Kidney tubule cell (primary cell): ENCODE measurements at regions not wholly inside any gene's neighbourhood (a gene's known extent, or its start where the extent isn't known, plus 50 kb on each side); places are given as distances from the start of the nearest gene placed in this dataset.

Experiments
- DNase-seq: peaks from one replicate; pipeline ENCODE4 v3.0.0-alpha.2; 2018; ENCODE audit warnings: low spot score

DNA sequence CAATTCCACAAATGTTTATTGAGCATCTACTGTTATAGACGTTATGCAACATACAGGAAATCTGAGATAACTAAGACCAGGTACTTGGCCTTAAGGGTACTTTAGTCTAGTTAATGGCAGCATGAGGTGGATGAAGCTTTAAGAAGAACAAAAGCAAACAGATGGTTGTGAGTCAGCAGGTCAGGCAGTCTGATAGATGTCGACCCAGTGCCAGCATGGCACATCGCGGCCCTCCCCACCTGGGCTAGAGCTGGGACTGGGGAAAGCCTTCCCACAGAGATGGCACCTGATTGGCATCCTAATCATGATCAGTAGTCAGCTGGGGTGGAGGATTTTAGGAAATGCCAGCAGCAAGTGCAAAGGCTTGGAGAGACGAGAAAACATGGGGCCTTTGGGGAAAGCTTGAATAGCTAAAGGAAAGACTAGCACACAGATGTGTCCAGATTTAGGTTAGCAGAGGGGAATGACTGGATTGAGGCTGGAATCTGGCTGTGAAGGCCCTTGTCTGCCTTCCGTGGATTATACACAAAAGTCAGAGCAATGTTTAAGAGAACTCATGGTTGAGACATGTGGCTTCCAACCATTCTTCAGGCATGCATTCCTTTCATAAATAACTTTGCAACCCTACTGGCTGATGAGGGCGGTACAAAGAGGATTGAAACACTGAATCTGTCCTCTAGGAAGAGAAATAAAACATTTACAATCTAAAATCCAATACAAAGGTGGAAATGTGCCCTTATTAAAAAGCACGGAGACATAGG, 395.4 kb upstream of the WWC1 start:
- no peak for DNase-seq

DNA sequence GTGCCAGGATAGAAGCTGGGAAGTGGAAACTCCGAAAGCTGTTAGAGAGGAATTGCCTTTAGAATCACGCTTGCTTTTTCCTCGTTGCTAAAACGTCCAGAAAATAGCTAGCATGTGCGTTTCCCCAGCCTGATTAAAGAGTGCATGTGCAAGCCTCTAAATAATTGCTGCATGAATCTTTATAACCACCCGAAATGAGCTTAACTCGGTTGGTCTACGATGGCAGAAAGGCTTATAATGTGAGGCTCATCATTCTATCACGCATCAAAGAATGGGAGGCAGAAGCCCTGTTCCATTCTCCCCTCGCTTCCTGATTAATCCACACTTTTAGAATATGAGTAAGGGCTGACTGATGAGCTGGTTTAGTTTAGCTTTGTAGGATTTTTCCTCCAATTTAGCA, 394.6 kb upstream of the WWC1 start:
- DNase-seq: no peak

DNA sequence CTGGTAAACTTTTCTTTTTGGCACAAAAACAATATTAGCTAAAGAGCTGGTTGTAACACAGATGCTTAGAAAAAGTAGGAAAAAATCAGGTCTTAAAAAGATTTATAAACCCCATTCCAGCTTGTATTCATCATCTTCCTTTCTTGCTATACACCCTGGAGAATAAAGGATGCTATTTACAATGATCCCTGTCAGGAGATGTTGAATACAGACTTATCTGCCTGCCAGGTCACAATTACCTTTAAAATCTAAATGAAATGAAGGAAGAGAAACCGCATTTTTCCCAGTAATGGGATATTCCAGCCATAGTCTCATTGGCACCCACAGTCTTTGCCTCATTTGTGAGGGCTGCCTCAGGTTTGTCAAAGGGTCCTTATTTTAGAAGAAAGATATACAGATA, 394.1 kb upstream of the WWC1 start:
- no peak for DNase-seq

DNA sequence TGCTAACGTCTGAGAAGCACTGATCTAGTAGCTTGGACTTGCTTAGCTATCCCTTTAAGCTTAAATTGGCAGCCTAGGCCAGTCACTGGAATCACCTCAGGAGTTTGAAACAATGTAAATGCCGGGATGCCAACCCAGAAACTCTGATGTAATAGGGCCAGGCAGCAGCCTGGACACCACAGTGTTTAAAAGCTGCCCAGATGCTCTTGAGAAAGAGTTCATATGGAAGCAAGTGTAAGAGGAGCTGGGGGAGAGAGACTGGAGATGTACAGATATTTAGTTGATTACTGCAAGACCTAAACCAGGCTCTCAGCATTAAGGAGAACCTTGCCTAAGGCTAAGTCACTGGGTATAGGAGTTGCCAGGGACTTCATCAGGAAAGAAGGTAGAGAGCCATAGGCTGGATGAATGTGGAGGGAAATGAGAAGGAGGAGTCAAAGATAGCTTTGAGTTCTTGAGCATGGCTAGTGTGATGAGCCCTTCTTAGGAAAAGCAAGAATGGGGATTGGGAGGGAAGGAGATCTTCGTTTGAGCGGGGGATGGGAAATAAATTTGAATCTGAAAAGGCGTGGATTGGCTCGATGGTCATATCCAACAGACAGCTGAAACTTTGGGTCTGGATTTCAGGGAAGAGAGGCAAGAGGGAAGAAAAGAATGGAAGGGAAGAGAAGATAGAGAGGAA, 392.9 kb upstream of the WWC1 start:
- no peak for DNase-seq

DNA sequence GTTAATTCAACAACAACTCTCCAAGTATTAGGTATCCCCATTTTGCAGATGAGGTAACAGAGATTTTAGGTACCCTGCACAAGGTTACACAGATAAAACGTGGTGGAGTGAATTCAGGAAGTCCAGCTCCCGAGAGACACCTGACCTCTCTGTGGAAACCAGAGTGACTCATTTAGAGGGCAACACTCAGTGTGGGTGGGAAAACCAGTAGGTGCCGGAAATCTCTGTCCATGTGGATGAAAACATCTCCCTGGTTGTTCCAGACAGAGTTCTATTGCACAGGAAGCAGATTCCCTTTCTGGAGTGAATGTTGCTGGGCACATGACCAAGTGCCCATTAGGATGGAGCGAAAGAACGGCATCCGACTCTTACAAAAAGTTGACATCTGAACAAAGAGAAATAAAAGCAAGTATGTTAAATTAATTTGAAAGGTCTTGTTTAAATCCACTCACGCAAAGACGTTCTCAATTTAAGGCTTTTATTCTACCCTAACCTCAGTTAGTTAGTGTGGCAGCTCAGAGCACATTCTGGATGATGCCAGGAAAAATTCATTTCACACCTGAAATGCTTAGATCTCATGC, 391.9 kb upstream of the WWC1 start:
- peak; percentile 84 for DNase-seq

DNA sequence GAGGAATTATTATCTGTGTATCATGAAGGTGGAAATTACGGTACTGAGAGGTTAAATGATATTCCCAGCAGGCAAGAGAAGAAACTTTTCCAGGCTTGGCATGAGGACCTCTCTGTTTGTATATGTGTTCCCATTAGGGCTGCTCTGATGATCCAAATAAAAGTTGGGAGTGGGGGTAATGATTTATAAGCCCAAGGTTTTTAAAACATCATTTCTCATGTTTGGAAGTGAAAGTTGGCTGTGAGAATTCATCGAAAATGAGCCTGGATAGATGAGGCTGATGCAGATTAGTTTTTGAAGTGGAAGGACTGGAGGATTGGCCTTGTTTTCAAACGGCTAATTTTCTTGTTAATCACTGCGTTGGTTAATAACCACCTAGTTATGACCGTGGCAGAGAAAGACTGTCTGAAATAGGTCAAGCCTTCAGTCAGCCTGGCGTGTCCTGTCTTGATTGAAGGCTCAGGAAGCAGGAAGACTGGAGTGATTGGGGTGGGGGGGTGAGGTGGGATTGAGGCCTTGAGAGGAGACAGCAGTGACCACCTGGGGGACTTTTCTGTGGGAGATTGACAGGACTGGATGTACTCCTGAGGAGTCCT, 391.0 kb upstream of the WWC1 start:
- peak; percentile 52 for DNase-seq

DNA sequence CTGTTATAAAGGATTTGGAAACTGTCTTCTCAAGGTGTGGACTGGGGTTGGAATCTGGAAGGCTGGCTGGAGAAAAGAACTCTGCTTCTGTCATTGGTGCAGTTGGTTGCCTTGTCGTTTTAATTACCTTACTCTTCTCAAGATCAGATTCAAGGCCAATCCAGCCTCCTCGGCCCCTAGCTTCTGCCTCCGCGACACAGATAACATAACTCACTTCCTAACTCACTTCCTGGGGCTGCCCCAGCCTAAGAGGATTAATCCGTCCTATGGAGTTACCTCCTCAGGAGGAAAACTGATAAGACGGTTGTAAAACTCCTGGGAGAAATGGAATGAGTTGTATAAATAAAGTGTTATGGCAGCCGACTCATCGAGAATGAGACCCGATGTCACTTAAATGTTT, 389.1 kb upstream of the WWC1 start:
- no peak for DNase-seq

DNA sequence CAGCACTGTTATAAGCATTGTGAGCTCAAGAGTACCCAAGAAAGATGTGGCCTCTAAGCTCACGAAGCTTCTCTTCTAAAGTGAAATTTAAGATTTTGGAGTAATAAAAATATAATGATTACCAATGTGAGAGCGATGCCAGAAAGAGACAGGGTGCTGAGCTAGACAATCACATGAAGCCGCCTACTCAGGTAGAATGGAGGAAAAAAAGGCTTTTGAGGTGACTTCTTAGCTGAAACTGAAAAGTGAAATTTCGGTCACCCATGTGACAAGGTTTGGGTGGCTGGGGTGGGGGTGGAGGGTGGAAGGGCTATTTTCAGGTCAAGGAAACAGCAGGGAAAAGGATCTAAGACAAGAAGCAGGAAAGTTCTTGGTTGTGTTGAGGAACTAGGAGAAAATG, 388.2 kb upstream of the WWC1 start:
- no peak for DNase-seq

DNA sequence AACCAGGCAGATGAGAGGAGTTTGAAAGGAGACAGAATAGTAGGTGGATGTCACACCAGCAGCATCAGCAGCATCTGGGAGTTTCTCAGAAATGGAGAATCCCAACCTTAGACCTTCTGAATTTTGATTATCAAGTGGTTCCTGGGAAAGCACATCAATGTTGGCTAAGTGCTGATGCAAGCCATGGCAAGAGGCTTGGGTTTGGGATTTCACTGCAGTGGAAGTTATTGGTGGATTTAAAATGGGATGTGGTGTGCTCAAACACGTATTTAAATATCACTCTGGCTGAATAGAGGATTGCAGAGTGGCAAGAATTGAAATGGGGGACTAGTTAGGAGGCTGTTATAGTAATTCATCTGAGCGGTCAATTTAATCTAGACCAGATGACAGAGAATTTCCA, 387.8 kb upstream of the WWC1 start:
- no peak for DNase-seq

DNA sequence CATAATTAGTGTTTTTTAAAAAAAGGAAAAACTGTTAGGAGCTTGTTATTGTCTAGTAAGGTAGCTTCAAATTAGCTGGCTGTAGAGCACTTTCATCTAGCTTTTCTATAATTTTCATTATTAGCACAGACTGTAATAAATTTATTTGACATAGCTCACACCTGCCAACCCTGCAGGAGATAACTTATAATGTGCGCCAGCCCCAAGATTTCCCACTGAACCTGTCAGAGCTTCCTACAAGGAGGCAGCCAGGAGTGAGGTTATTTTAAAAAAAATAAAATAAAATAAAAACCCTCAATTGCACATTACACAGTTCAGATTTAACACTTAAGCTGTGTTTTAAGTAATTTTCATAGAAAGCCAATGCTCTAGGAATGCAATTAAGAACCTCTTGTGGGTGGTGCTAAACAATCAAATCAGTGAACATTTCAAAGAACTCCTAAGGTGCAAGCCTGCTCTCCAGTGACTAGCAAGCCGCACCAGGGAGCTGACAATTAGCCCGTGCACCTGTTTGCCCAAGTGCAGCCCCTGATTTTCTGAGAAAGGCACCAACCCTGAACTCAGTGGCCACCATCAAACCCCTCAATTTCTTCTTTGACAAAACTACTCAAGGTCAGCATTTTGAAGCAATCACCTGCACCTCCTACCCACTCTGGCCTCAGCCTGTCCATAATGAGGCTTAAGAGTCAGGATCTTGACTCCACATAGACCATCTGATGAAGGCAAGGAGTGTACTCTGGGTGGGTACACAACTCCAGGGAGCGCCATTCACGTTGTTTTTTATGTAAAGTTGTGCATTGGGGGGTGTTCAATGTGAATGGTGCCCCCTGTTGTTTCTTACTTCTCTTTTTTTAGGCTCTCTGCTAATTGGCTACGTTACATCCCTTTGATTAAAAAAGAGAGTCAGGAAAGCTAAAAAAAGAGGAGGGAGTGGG, 385.3 kb upstream of the WWC1 start:
- DNase-seq: no peak

DNA sequence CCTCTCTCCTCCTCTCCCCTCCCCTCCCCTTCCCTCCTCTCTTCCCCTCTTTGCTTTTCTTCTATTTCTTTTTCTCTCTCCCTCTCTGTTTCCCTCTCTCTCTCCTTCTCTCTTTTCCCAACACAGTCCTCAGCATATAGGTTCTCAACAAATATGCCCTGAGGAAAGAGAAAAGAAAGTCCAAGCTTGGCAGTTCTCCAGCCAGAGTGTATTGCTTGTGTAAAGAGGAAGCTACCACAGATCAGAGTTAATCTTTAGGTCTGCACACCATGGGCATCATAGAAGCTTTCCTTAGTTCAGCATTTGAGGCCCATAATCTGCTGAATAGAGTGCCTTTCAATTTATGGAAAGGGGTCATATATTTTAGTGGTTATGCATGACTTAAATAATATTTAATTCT, 382.8 kb upstream of the WWC1 start:
- peak; percentile 17 for DNase-seq

DNA sequence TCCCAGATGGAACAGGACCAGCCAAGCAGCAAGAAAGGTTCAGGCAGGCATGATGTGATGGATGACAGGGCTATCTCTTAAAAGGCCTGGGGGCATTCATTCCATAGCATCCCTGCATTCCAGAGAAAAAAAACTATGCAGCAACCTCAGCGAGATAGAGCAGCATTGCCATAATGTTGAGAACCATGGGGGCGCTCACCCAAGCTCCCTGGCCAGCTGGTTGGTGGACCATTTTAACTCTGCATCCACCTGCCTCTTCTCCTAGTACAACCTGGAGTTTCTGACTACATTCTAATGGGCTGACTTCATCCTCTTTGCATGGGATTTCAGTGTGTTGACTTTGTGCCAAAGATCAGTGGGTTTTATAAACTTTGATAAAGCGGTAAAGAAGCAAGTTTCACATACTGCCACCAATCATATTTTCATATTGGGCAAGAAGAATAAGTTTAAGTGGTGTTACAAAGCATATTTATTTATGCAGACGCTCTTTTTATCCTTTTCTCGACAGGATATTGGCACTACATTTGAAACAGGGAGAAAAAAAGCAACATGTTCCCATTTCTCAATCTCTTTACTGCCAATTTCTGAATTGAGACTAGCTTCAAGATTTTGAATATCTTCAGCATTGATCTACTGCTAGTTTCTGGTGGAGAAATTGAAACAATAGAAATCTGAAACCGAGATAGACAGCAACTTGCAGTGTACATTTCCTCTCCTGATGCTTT, 378.3 kb upstream of the WWC1 start:
- DNase-seq: peak; percentile 38

DNA sequence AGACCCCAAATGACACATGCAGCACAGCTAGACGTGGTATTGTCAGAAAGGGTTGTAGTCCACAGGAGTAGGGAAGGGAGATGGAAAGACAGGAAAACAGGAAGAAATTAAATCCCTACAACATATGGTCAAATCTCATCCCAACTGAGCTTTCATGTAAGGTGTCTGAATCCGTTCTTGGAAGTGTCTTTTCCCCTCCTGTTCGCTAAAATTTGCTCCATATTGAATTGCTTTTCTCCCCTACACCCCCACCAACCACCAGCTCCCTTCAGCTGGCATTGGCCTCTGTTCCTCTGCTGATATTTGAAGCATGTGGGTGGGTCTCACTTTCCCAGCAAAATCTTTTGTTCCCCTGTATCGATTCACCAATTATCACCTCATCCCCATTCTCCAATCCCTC, 376.2 kb upstream of the WWC1 start:
- DNase-seq: no peak

DNA sequence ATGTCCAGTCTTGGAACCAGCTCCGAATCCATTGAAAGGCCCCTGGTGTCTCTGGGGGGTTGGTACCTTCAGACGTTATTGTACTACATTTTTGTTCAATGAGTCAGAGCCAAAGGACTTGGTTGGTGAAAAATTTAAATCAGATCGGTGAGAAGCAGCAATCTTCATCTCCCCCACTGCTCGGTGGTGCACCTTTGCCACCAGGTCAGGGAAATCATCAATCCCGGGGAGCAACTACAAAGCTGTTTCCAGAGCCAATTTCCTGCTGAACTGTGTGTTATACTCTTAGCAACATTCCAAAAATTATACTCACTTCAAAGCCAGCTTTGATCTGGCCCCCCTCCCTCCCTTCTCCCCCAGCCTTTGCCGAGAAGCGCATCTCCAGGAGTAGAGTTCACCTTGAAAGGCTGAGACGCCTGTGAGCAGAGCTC, 375.2 kb upstream of the WWC1 start:
- peak; percentile 96 for DNase-seq

DNA sequence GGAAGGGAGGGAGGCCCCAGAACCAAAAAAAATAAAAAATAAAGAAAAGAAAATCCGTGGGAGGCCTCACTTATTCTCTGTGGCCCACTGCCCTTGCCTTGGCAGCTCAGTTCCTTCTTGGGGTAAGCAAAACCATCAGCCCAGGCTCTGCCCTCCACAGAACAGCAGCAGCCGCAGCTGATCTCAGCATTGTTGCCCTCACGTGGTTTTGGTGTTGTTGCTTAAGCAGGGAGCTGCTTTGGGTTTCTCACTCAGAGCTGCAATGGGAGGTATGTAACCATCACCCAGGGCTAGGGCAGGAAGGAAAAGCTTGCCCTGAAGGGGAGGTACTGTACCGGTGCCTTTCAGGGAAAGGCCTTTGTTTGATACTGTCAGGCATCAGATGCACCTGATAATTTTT, 374.7 kb upstream of the WWC1 start:
- peak; percentile 80 for DNase-seq

DNA sequence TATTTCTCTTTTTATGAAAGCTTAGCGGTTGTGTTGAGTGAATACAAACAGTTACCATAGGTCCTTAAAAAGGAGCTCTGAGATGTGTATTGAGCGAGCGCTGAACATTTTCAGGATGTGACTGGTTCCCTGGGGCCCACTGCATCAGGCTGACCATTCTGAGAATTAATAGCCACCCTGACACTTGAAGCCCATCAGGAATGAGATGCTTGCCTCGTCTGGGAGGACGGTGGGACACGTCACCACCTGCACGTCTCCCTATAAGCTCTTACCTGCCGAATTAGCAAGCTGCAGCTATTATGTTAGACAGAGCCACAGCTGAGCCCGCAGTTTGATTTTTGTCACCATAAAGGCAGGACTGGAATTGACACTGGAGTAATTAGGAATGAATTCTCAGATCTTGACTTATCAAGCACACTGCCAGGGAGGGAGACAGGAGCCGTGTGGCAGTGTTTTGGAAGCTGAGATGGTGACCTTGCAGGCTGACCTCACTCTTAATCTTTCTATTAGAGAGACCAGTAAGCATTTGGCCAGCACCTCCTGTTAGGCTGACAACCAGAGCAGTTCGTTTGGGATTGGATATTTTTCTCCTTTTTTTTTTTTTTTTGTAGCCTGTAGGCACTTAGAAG, 373.1 kb upstream of the WWC1 start:
- DNase-seq: no peak

DNA sequence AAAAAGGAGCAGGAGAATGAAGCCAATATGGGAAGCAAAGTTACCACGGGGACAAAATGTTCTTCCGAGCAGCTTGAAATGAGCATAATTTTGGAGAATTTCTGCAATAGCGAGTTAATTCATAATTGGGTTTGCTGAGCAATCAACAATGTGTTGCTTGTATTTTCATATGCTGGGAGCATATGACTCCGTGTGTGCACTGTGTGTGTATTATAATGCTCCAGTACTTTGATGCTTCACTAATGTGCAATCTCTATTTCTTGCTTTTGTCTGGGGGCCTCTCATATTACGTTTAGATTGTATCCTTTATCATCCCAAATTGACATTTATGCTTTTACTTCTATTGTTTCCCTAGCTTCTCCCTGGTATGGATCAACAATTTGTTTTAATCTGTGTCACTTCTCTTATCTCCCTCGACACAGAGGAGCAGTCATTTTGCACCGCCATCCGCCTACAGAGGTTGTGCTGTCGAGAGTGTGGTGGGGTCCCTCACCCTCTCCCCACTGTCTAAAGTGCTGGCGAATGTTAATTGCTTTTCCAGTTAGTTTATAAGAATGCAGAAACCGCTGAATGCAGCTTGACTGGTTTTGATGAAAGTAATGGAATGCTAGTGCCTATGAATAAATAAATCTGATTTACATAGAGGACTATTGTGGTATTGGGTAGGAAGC, 372.5 kb upstream of the WWC1 start:
- DNase-seq: no peak

DNA sequence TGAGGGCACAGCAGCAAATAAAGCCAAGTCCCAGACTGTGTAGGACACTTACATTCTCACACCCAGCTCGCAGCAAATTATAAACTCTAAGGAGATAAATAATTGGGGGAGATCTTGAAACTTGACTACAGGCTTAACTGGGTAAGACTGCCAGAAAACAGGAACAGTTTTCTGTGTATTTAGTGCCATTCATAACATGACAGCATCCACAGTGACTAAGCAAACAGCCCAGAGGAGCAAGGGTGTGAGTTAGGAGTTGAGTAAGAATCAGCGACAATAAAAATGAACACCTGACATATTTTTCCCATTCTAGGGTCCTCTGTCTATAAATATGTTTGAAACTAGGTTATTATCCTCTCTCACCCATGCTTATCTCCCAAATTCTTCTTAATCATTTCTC, 370.9 kb upstream of the WWC1 start:
- DNase-seq: peak; percentile 53

DNA sequence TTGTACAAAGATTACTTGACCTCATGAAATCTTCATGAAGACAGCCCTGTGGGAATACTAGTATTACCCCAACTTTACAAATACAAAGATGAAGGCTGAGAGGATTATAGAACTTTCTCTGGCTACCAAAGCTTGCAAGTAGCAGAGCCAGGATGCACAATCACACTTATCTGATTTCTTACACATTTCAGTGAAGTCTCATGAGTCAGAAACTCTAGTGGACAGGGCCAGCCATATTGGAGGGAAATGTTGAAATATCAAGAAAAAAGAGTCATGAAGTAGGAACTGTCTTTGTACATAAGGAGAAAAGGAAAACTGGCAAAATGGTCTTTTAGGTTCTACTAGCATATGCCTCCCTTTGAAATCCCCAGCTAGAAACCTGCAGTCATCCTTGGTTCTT, 369.6 kb upstream of the WWC1 start:
- no peak for DNase-seq

DNA sequence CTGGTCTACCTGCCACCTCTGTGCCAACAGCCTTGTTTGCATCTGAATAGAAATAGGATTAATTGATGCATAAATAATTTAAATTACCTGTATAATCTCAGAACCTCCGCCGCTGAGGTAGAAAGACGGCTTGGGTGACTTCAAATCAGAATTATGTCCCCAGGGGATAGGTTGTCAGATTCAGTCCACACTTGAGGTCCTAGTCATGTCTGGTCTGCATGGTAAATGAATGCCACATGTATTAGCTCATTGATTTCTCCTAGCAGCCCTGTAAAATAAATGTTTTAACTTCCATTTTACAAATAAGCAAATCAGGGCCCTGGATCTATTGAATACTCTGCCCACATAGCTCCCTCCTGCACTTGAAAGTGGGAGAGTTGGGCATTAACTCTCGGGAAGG, 368.0 kb upstream of the WWC1 start:
- no peak for DNase-seq
